GM21619 (cell line): ENCODE measurements at regions not wholly inside any gene's neighbourhood (a gene's known extent, or its start where the extent isn't known, plus 50 kb on each side); places are given as distances from the start of the nearest gene placed in this dataset.

Source experiments
- ATAC-seq: cut with Tn5 transposase; IDR thresholded peaks from one replicate; pipeline ENCODE4 v1.9.1; 2021; ENCODE audit not compliant: unreplicated experiment

GRCh38 chr3:148335612-148336011 is 362.1 kb upstream of the AGTR1 start:
- ATAC-seq: no peak

GRCh38 chr3:148343416-148343815 is 354.3 kb upstream of the AGTR1 start:
- no peak for ATAC-seq

GRCh38 chr3:148344521-148344920 is 353.2 kb upstream of the AGTR1 start:
- ATAC-seq: no peak

GRCh38 chr3:148360051-148360450 is 337.7 kb upstream of the AGTR1 start:
- ATAC-seq: no peak

- ATAC-seq: no peak
These were observed 330.8 kb upstream of the AGTR1 start for GRCh38 chr3:148366743-148367410.

GRCh38 chr3:148367756-148368155 is 329.9 kb upstream of the AGTR1 start:
- no peak for ATAC-seq

- no peak for ATAC-seq
These were observed 328.3 kb upstream of the AGTR1 start for GRCh38 chr3:148369381-148369780.

GRCh38 chr3:148372206-148372875 is 325.4 kb upstream of the AGTR1 start:
- ATAC-seq: no peak

- no peak for ATAC-seq
These were observed 323.7 kb upstream of the AGTR1 start for GRCh38 chr3:148373961-148374360.

GRCh38 chr3:148379763-148380382 is 317.8 kb upstream of the AGTR1 start:
- ATAC-seq: peak; percentile 91

- ATAC-seq: no peak
These were observed 316.7 kb upstream of the AGTR1 start for GRCh38 chr3:148381051-148381450.

- no peak for ATAC-seq
These were observed 307.8 kb upstream of the AGTR1 start for GRCh38 chr3:148389916-148390315.

GRCh38 chr3:148395821-148396220 is 301.9 kb upstream of the AGTR1 start:
- no peak for ATAC-seq

- no peak for ATAC-seq
These were observed 296.9 kb upstream of the AGTR1 start for GRCh38 chr3:148400754-148401153.

- ATAC-seq: no peak
These were observed 289.0 kb upstream of the AGTR1 start for GRCh38 chr3:148408667-148409066.

- no peak for ATAC-seq
These were observed 277.5 kb upstream of the AGTR1 start for GRCh38 chr3:148420242-148420641.

- ATAC-seq: no peak
These were observed 268.7 kb upstream of the AGTR1 start for GRCh38 chr3:148428862-148429605.

GRCh38 chr3:148433665-148434064 is 264.0 kb upstream of the AGTR1 start:
- ATAC-seq: no peak

- no peak for ATAC-seq
These were observed 262.2 kb upstream of the AGTR1 start for GRCh38 chr3:148435534-148435933.

- ATAC-seq: no peak
These were observed 258.4 kb upstream of the AGTR1 start for GRCh38 chr3:148439254-148439822.

GRCh38 chr3:148441191-148441590 is 256.5 kb upstream of the AGTR1 start:
- ATAC-seq: no peak
